ENCODE measurements at regions not wholly inside any gene's neighbourhood (a gene's known extent, or its start where the extent isn't known, plus 50 kb on each side); places are given as distances from the start of the nearest gene placed in this dataset.

DNA sequence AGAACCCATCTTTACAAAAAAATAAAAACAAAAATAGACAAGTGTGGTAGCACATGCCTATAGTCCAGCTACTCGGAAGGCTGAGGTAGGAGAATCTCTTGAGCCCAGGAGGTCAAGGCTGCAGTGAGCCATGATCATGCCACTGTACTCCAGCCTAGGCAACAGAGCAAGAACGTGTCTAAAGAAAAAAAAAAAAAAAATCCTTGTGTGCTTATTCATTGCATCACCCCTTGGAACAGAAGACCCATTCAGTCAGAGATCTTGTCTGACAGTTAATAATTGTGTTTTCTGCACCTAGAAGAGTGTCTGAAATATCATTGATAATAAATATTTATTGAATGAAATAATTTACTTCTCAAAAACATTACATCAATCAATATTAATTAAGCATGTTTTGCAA lies 97.4 kb upstream of the TBL1X start:
- TF ChIP-seq, protein P1, sequence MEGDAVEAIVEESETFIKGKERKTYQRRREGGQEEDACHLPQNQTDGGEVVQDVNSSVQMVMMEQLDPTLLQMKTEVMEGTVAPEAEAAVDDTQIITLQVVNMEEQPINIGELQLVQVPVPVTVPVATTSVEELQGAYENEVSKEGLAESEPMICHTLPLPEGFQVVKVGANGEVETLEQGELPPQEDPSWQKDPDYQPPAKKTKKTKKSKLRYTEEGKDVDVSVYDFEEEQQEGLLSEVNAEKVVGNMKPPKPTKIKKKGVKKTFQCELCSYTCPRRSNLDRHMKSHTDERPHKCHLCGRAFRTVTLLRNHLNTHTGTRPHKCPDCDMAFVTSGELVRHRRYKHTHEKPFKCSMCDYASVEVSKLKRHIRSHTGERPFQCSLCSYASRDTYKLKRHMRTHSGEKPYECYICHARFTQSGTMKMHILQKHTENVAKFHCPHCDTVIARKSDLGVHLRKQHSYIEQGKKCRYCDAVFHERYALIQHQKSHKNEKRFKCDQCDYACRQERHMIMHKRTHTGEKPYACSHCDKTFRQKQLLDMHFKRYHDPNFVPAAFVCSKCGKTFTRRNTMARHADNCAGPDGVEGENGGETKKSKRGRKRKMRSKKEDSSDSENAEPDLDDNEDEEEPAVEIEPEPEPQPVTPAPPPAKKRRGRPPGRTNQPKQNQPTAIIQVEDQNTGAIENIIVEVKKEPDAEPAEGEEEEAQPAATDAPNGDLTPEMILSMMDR (IDR thresholded peaks at IDR 0.05) = no peak
- TF ChIP-seq POLR2A (IDR thresholded peaks at IDR 0.05) = no peak
- no peak for TF ChIP-seq EP300 (IDR thresholded peaks at IDR 0.05)
